GM21528 (cell line): ENCODE measurements at regions not wholly inside any gene's neighbourhood (a gene's known extent, or its start where the extent isn't known, plus 50 kb on each side); places are given as distances from the start of the nearest gene placed in this dataset.
"Not testable (repeated sequence)": the region's sequence is repeated elsewhere in the genome, so short reads cannot be mapped to it uniquely, and the experiment has no call there.

ENCODE experiments used
- ATAC-seq: cut with Tn5 transposase; IDR thresholded peaks from one replicate; pipeline ENCODE4 v1.9.1; 2021; ENCODE audit warnings: mild to moderate bottlenecking, moderate library complexity; ENCODE audit not compliant: unreplicated experiment, low FRiP score

GRCh38 chr3:158026236-158026635, 80.0 kb downstream of the SHOX2 start:
- ATAC-seq: no peak

GRCh38 chr3:158019897-158020296, 86.3 kb downstream of the SHOX2 start:
- ATAC-seq: not testable (repeated sequence)

GRCh38 chr3:158018462-158018861, 87.8 kb downstream of the SHOX2 start:
- ATAC-seq: no peak

- ATAC-seq: no peak
Measured at GRCh38 chr3:158012901-158013300, 93.3 kb downstream of the SHOX2 start.

GRCh38 chr3:158005391-158006100, 100.7 kb downstream of the SHOX2 start:
- ATAC-seq: no peak

- no peak for ATAC-seq
Measured at GRCh38 chr3:157999246-157999645, 107.0 kb downstream of the SHOX2 start.

GRCh38 chr3:157982359-157982758, 123.9 kb downstream of the SHOX2 start:
- ATAC-seq: no peak

- no peak for ATAC-seq
Measured at GRCh38 chr3:157981819-157982218, 124.4 kb downstream of the SHOX2 start.

GRCh38 chr3:157979022-157979421, 127.2 kb downstream of the SHOX2 start:
- ATAC-seq: no peak

GRCh38 chr3:157961665-157962064, 144.6 kb downstream of the SHOX2 start:
- ATAC-seq: no peak

- no peak for ATAC-seq
Measured at GRCh38 chr3:157958457-157958856, 147.8 kb downstream of the SHOX2 start.

GRCh38 chr3:157956850-157957249, 149.4 kb downstream of the SHOX2 start:
- ATAC-seq: no peak

- ATAC-seq: no peak
Measured at GRCh38 chr3:157956176-157956575, 150.0 kb downstream of the SHOX2 start.

GRCh38 chr3:157953565-157953964, 152.7 kb downstream of the SHOX2 start:
- no peak for ATAC-seq

GRCh38 chr3:157948605-157949383, 157.4 kb downstream of the SHOX2 start:
- no peak for ATAC-seq

GRCh38 chr3:157939166-157939565, 167.1 kb downstream of the SHOX2 start:
- no peak for ATAC-seq

- no peak for ATAC-seq
Measured at GRCh38 chr3:157938154-157938779, 168.0 kb downstream of the SHOX2 start.

- no peak for ATAC-seq
Measured at GRCh38 chr3:157931517-157931916, 174.7 kb downstream of the SHOX2 start.

- ATAC-seq: no peak
Measured at GRCh38 chr3:157930000-157930780, 176.0 kb downstream of the SHOX2 start.

- ATAC-seq: no peak
Measured at GRCh38 chr3:157926822-157927221, 179.4 kb downstream of the SHOX2 start.

- ATAC-seq: peak; percentile 53
Measured at GRCh38 chr3:157922614-157923013, 183.6 kb downstream of the SHOX2 start.
